ENCODE measurements at regions not wholly inside any gene's neighbourhood (a gene's known extent, or its start where the extent isn't known, plus 50 kb on each side); places are given as distances from the start of the nearest gene placed in this dataset.
"Not testable (repeated sequence)": the region's sequence is repeated elsewhere in the genome, so short reads cannot be mapped to it uniquely, and the experiment has no call there.

- no peak for DNase-seq (ENCODE audit: low spot score)
Observed at GRCh38 chr5:118193194-118193905, 795.0 kb downstream of the DTWD2 start.

GRCh38 chr5:118185018-118185417, 803.3 kb downstream of the DTWD2 start:
- no peak for DNase-seq (ENCODE audit: low spot score)

GRCh38 chr5:118176146-118176545, 812.2 kb downstream of the DTWD2 start:
- no peak for DNase-seq (ENCODE audit: low spot score)

DNA sequence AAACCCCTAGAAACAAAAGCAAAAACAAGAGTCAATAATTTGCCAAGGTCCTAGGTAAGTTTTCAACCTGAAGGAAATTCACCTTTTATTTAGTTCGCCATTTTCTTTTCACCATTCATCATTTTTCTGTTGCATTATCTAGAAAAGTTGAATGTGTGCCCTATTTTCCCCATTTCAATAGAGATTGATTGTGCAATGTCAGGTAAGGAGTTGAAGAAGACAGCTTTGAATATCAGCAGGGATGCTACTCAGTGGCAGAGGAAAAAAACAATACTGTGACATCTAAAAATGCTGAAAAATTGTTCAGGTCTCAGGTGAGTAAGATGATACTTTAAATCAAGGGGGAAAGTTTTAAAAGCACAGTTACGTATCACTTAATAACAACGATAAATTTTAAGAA, 813.7 kb downstream of the DTWD2 start:
- DNase-seq (ENCODE audit: low spot score), result no peak

DNA sequence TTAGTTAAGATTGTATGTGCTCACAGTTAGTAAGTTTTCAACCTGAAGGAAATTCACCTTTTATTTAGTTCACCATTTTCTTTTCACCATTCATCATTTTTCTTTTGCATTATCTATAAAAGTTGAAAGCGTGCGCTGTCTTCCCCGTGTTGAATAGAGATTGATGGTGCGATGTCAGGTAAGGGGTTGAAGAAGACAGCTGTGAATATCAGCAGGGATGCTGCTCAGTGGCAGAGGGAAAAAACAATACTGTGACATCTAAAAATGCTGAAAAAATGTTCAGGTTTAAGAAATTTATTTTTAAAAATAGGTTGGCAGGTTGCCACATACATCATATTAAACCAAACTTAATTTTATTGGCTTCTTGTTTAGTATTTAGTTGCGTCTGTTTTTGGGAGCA, 815.0 kb downstream of the DTWD2 start:
- DNase-seq (ENCODE audit: low spot score), result no peak

- DNase-seq (ENCODE audit: low spot score), result no peak
Observed at GRCh38 chr5:118165619-118166018, 822.7 kb downstream of the DTWD2 start.

DNA sequence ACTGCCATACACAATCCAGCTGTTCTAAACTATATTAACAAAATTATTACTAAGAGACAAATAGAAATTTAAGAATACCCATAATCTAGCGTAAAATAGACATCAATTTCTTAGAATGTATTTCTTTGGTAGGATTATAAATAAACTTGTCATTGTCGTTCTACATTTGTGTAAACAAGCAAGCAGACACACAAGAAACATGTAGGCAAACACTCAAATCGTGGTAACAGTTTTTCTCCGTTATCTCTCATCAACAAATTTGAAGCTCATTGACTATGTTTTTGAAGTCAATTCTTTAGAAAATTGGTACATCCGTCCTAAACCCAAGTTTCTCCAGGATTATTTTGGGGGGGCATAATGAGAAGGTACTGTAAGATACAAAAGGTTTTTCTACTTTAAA, 832.2 kb downstream of the DTWD2 start:
- no peak for DNase-seq (ENCODE audit: low spot score)

GRCh38 chr5:118146824-118147223, 841.5 kb downstream of the DTWD2 start:
- no peak for DNase-seq (ENCODE audit: low spot score)

GRCh38 chr5:118144540-118144939, 843.8 kb downstream of the DTWD2 start:
- no peak for DNase-seq (ENCODE audit: low spot score)

DNA sequence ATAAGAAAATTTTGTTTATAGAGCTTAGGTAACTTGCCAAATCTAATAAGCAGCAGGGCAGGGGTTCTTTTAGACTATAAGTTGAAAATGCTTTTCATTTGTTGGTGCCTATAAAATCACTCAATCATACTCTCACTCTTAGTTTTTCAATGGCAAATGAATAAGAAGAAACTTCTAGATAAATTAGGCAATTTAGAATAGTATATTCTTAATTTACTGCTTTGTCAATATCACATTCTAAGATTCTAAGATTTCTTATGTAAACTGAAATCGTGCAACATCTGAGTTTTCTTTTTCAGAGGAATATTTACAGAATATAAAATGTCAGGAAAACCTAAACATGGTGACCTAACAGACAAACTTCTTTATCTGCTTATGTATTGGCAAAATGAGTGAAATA, 849.0 kb downstream of the DTWD2 start:
- no peak for DNase-seq (ENCODE audit: low spot score)

- DNase-seq (ENCODE audit: low spot score), result no peak
Observed at GRCh38 chr5:118126159-118126558, 862.2 kb downstream of the DTWD2 start.

DNA sequence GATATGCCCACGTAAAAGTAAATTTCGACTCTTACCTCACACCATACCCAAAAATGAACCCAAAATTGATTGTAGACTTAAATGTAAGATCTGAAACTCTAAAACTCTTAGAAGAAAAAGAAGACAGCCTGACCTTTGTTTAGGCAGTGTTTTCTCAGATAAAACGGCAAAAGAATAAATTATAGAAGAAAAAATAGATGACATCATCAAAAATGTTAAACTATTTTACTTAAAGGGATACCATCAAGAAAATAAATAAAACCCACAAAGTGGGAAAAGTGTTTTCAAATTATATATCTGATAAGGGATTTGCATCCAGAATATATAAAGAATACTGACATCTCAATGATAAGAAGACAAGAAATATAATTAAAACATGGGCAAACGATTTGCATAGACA, 862.7 kb downstream of the DTWD2 start:
- DNase-seq (ENCODE audit: low spot score), result no peak

- DNase-seq (ENCODE audit: low spot score), result no peak
Observed at GRCh38 chr5:118121258-118121657, 867.1 kb downstream of the DTWD2 start.

DNA sequence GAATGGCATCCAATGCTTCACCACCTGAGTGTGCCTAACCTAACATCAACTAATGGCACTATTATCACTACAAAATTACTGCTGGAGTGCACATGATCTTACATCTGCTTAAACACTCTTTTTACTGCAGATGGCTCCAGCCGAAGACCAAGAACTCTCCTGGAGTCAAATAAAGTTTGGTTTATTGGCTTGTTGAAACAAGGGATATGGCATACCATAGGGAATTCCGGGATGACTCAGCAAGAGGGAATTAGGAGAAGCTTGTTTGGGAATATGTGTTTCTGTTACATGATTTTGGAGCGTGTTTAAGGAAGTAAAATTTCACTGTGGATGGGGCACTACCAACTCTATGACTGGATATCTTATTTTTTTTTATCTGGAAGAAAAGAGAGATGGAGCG, 872.6 kb downstream of the DTWD2 start:
- no peak for DNase-seq (ENCODE audit: low spot score)

GRCh38 chr5:118111956-118112355, 876.4 kb downstream of the DTWD2 start:
- no peak for DNase-seq (ENCODE audit: low spot score)

DNA sequence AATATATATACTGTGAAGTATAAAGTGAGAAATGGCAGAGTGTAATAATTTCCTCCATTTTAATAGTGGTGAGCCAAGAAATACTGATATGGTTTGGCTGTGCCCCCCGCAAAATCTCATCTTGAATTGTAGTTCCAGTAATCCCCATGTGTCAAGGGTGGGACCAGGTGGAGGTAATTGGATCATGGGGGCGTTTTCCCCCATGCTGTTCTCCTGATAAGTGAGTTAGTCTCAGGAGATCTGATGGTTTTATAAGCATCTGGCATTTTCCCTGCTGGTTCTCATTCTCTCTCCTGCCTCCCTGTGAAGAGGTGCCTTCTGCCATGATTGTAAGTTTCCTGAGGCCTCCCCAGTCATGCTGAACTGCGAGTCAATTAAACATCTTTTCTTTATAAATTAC, 881.1 kb downstream of the DTWD2 start:
- not testable (repeated sequence) for DNase-seq (ENCODE audit: low spot score)

GRCh38 chr5:118098716-118099115, 889.6 kb downstream of the DTWD2 start:
- no peak for DNase-seq (ENCODE audit: low spot score)

DNA sequence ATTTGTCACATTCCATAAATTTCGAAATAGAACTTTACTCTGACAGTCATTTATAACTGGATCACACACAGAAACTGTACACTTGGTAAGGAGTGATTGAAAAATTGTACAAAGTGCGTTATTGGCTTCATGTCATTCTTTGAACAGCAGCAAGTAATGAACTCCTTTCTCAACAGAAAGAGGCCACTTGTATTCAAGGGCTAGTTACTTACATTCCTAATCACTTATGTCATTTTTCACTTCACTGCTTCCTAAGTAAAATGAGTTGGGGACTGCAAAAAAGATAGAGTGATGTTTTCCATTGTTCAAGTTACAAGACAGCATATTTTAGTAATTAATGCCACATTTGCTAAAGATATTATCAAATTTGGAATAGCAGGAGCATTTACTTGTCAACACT, 893.2 kb downstream of the DTWD2 start:
- no peak for DNase-seq (ENCODE audit: low spot score)

DNA sequence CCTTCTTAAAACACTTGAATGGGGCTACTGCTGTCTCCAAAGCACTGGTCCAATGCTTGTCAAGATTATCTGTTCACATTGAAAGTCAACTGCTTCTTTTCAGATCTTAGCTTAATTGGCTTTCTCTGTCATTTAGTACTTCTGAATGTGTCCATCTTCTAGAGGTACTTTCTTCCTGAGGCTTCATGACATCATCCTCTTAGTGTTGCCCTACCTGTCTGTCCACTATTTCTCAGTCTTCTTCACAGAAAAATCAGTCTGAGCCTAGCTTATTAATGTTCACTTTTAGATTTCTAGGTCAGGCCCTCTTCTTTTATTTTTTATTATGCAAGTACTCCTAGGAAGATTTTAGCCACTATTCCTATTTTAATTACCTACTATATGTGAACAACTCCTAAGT, 899.9 kb downstream of the DTWD2 start:
- no peak for DNase-seq (ENCODE audit: low spot score)

- DNase-seq (ENCODE audit: low spot score), result no peak
Observed at GRCh38 chr5:118076490-118076889, 911.9 kb downstream of the DTWD2 start.

DNA sequence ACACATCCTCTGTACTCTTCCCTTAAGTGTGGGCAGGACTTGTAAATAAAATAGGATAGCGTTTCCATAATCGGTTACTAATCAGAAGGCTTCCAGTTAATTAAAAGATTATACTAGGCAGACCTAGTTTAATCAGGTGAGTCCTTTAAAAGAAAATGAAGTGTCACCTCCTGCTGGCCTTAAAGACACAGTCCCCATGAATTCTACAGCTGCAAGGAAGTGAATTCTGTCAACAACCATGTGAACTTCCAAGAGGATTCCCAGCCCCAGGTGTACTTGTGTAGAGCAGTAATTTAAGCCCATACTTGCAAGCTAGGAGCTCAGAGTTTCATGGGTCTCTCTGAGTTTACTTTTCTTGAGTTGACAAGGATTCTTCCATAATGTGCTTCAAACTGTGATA, 918.3 kb downstream of the DTWD2 start:
- no peak for DNase-seq (ENCODE audit: low spot score)

- no peak for DNase-seq (ENCODE audit: low spot score)
Observed at GRCh38 chr5:118069452-118069851, 918.9 kb downstream of the DTWD2 start.

DNA sequence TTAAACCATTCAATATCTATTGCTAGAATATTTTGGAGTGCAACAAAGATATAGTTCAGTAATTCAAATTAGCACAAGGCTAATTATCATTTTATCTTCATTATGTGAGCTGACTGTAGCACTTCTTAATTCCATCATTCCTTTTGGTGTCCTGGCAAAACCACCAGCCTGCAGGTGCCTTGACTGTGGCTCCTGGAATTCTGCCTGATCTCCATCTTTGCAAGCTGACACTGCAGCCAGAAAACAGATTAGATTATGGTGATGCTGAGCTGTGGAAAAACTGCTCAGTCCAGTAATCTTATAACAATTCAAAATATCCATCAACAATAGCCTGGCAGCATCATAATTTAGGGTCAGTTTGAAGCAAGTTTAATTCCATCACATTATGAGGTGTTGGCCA, 919.5 kb downstream of the DTWD2 start:
- DNase-seq (ENCODE audit: low spot score), result no peak

DNA sequence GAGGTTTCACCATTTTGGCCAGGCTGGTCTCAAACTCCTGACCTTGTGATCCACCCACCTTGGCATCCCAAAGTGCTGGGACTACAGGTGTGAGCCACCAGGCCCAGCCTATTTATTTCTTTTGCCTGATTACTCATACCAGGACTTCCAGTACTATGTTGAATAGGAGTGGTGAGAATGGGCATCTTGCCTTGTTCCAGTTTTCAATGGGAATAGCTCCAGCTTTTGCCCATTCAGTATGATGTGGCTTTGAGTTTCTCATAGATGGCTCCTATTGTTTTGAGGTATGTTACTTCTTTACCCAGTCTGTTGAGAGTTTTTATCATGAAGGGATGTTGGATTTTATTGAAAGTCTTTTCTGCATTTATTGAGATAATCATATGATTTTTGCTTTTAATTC, 924.5 kb downstream of the DTWD2 start:
- not testable (repeated sequence) for DNase-seq (ENCODE audit: low spot score)

DNA sequence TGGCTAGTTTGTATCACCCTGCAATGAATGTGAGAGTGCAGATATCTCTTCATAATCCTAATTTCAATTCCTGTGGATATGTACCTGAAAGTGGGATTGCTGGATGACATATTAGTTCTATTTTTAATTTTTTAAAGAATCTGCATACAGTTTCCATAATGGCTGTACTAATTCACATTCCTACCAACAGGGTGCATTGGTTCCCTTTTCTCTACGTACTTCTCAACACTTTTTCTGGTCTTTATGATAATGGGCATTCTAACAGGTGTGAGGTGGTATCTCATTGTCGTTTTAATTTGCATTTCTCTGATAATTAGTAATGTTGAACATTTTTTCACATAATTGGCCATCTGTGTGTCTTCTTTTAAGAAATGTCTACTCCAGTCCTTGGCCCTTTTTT, 927.5 kb downstream of the DTWD2 start:
- no peak for DNase-seq (ENCODE audit: low spot score)

All from pons (tissue), 1 donor.